ENCODE measurements at regions not wholly inside any gene's neighbourhood (a gene's known extent, or its start where the extent isn't known, plus 50 kb on each side); places are given as distances from the start of the nearest gene placed in this dataset.

DNA sequence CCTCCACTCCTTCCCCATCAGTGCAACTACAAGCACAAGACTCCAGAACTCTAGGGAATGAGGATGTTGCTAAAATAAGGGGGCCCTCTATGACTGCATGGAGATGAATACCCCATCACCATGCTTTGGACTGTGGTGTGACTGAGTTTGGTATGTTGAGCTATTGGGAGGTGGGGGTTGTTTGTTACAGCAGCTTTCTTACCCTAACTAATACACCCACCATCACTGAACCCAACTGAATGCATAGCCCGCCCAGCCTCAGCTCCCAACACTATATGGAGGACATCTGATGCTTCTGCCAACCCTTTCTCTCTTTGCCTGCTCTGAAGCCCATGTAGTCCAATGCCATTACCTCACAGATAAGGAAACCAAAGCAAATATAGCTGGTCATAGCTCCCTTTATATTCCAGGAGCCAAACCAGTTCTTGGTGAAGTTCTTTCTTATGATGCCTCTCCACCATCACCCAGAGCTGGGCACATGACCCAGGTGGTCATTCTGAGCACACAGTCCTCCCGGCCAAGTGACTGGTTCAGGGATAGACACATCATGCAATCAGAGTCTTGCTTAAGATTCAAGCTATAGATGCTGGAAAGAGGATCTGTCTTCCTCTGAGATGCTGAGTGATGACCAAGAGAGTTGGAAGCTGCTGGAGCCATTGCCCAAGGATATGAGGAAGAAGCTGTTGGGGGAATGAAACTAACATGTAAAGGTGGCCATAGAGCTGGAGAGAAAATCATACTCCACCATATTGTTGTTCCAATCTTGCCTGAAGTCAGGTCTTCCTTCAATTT lies 155.6 kb upstream of the HAAO start:
- DNase-seq, result no peak

DNA sequence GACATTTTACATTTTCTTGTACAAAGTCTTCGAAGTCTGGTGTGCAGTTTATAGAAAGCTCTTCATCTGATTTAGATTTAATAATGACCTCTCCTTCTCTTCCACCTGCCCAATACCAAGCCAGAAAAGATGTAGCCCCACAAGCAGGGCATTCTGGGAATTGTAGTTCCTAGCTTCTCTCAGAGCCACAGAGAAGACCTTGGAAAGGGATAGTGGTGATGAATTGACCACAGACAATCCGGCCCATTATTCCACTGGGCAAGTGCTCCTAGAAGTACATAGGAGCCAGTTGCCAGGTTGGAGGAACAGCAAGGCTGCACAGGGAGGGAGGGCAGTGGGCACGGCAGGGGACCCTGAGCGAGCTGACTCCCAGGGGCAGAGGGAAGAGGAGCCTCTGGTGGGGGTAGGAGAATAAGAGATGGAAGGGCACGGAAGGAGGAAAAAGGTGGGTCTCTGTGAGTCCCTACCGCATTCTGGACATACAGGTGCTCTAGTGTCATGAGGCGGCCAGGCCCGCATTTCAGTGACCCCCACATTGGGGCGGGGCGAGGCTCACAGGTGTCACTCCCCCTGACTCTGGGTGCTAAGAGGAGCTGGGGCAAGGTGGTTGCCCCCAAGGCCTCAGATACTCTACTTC lies 152.5 kb upstream of the HAAO start:
- DNase-seq, result no peak

- no peak for DNase-seq
These were observed 150.7 kb upstream of the HAAO start for GRCh38 chr2:42942990-42943493.

DNA sequence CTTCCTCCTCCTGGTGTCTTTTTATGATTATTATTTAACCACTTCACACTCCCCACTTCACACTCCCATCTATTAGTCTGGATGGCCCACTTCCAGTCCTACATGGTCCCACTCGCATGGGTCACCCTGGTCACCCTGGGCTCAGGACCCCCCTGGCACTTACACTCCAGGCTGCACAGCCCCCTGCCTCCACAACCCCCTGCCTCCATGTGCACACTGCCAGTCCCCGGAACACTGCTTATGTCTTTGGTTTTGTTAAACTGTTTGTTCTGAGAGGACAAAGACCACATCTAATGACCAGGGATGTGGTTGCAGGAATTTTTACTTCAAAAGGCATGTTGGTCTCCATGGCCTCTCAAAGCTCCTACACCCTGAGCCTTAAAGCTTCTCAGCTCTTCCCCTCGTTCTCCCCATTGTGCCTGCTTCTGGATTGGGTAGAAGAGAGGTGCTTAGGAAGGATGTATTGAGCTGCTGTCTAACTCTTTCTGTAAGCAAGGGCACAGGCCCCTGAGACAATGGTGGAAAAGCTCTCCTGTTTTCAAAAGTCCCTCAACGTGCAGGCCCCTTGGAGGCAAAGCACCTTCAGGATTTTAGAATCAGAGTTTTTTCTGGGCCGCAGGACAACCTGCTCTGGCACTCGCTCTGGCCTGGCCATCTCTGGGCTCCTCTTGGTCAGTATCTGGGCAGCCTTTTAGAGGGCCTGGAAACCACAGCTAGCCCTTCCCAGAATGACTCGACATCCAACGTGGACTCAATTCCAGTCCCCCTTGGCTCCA lies 150.0 kb upstream of the HAAO start:
- DNase-seq, result no peak

GRCh38 chr2:42941633-42942176 lies 149.3 kb upstream of the HAAO start:
- DNase-seq, result no peak

DNA sequence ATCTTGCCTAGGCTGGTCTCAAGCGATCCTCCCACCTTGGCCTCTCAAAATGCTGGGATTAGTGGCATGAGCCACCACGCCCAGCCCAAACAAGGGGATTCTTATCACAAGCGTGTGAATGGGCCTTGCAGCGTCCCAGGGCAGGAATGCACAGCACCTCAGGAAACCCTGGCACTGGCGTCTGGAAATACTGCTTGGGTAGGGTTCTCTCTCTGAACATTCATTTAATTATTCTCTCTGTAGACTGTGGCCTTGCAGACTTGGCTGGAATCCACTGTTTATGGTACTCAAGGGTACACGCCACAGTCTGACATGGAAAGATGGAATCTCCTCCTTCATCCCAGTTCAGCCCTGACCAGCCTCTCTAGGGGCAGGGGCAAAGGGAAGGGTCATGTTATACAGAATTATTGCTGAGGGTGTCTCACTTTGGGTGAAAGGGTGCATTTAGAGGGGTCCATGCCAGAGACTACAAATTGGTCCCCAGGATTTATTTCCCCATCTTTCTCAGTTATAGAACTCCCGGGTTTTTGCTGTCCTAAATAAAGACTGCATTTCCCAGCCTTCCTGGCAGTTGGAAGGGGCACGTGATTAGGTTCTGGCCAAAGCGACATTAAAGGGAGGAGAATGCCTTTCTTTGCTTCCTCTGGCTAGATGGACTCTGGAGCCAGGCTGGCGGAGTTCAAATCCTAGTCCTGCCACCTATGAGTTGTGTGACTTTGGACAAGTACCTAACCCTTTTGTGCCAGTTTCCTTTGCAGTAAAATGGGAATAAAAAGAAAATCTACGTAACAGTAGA lies 147.2 kb upstream of the HAAO start:
- no peak for DNase-seq

DNA sequence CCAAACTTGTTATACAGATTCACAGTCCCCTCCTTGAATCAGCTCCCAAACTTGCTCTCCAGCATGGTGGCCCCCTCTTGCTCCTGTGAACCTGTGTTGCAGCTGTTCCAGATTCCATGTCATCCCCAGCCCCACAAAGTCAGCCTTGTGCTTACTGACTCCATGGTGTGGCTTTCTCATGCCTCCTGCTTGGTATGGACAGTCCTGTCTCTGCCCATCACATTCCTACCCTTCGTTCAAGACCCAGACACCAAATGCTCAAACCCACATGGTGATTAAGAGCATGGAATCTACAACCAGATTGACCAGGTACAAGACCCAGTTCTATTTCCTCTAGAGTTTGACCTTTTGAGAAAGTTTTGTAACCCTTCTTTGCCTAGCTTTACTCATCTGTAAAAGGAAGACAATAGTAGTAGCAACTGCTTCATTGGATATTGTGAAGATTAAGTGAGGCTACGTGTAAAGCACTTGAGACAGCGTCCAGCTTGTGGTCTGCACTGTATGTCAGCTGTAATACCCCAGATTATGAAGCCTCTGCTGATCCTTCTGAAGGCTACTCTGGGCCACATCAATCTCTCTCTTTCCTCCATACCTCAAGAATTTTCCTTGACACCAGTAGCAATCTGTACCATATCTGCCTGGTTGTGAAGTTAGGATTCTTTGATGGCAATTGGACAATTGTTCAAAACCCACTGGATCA lies 146.4 kb upstream of the HAAO start:
- DNase-seq, result no peak

- no peak for DNase-seq
These were observed 144.9 kb upstream of the HAAO start for GRCh38 chr2:42937171-42937875.

DNA sequence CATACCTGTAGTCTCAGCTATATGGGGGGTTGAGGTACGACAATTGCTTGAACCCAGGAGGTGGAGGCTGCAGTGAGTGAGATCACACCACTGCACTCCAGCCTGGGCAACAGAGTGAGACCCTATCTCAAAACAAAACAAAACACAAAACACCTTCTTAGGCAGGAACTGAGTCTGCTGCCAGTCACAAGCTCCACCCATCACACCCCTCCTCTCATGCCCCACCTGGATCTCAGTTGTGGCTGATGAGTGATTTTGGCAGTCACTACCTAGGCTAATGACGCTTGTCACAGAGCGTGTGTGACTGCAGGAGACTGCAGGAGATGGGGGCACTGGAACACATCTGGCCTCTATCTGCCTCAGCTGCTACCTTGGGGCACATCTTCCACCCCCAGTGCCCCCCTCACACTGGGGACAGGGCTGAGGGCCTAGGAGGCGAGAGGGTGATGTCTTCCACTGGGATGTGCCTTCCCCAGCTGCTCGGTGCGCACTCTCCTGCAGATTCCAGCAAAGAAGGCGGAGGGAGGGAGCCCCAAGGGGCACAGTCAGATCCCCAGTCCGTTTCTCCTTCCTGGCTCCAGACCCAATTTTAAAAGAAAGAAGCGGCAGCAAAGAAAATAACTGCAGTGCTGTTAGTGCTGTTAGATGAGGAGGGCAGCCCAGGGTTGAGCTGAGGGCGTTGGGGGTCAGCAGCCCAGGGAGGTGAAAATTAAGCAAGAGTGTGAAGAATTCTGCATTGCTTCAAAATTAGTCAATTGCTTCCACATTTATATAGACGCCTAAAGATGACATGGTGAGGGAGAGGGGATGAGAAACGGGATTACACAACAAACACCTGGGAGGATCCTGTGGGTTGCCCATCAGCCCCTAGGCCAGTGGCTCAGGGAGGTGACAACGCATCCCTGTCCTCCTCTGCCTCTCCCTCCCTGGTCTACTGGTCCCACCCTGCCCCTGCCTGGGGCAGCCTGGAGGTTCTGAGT lies 143.6 kb upstream of the HAAO start:
- no peak for DNase-seq

DNA sequence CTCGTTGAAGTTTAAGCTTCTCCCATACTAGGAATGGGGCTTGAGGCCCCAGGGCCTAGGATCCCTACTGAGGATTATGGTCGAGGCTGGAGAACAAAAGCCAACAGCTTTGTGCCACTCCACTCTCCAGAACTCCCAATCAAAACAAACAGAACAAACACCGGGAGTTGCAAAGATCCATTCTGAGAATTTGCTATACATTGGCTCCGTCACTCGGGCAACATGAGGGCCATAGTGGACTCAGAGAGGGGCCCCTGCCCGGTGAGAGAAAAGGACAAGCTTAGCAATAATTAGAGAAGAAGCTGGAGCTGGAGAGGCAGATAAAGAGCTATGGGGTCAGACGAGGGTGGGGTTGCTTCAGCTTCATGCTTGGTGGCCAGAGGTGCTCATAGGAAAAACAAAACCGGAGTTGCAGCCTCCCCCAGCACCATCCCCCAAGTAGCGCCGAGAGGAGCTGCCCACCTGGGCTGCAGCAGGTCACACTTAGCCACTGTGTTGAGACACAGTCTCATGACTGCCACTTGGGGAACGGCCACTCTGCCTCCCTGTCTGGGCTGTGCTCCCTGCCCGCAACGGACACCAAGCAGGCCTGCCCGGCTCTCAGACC lies 142.3 kb upstream of the HAAO start:
- no peak for DNase-seq

DNA sequence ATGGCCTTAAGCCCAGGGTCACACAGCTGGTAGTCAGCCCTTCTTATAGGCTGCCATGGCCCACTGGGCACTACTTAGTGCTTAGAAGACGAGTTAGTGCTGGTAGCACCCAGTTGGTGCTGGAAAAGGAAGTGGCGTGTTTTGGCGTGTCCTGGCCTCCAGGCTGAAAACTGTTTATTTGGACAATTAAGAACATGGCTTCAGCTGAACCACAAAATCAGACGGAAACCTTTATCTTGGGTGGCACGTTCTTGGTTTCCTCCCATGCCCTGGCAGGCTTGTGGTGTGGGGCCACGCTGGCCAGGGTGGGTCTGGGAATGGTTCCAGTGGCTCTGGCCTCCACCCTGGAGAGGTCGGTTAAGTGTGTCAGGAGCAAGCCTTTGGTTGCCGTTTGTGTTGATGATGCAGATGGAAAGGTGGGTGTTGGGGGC lies 141.5 kb upstream of the HAAO start:
- no peak for DNase-seq

DNA sequence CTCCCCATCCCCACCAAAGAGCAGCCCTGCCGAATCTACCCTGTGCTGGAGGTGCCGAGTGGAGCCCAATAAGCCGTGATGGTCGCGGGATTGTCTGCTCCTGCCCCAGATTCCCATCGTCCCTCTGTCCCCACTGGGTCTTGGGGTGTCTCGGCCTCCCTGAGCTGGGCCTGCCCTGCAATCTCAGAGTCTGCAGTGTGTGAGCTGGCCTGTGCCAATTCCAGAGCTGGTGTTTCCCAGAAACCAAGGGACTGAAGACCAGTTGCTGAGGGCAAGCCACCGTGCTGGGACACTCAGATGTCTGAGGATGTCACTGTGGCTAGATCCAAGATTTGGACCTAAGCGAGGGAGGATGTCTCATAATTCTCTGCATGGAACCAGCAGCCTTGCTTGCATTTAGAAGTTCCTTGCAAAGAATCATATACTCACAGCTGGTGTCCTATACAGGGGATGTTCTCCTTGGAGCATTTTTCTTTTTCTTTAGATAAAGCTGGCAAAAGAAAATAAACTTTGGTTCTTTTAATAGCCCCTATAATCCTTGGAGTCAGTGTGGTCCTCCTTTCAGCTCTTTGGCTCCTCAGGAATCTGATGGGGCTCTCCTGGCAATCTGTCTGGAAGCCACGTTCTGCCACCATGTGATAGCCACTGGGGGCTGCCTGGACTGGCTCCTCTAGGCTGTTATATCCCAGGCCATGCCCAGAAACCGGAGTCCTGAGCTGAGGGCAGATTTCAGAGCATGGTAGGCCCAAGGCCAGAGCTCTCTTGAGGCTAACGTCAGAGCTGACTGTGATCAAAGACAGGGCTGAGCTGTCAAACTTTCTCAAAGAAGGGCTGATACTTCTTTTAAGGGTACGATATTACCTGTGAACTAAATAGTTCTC lies 140.1 kb upstream of the HAAO start:
- DNase-seq, result no peak

- DNase-seq, result no peak
These were observed 139.4 kb upstream of the HAAO start for GRCh38 chr2:42931818-42932195.

DNA sequence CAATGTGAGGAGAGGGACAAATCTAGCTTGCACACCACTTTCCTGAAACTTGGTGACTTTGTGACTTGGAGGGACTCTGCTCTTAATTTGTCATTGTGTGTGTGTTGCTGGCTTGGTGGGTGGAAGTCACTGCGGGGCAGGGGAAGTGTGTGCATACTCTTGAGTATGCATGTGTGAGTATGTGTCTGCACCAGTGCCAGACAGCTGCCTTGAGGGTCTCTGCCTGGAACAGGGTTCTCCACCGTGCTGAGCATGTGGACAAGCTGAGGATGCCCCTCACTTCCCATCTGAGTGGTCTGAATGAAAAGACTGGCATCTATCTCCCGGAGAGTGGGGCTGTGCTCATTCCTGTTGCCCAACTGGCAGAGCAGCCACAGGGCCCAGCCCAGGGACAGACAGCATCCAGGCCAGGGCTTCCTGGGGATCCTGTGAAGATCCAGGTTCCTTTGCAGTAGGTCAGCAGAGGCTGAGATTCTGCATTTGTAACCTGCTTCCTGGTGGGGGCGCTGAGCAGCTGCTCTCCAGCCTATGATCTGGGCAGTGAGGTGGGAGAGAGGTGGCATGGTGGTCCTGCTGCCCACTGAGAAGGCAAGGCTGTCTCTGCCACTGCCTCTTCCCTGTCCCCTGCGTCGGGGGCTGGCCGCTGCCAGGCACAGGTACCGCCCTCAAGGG lies 138.9 kb upstream of the HAAO start:
- no peak for DNase-seq

DNA sequence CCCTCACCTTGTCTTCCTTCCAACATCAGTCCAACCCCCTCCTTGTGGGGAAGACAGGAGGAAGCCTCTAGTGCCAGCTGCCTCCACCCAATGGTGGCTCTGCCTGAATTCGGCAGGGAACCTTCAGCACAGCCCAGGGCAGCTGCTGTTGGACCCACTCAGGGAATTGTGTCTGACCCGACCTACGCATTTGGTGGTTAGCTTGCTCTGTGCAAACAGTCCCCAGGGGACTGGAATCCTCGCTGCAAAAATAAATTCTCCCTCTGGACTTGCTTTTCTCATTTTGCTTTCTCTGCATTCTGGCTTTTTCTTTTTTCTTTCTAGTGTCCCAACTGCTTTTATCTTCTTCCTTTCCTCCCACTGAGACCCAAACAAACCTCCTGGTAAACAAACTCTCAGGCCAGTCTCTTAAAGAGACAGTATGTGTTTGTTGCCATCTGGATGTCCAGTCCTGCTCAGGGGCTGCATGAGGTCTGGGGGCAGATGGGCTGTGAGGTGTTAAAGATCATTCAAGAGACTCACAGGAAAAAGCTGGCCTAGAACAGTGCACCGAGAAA lies 137.7 kb upstream of the HAAO start:
- no peak for DNase-seq

DNA sequence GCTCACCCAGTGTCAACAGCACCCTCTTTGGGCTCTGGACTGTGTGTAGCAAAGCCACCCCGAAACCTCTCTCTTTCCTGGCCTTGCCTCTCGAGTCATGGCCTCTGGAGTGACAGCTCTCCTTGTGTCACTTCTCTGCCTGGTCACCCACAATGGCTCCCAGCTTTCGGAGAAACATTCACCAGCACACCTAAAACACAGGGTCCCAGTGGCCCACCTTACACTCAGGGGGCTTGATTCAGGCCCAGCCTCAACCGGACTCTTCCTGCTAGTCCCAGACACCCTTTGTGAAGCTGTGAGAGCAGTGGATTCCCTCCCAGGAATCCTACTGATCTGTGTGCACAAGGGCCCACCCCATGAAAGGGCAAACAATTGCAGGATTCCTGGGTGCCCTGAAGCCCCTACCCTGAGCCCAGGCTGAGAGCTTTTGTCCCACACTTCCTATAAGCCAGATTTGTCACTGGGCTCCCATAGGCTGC lies 137.2 kb upstream of the HAAO start:
- DNase-seq, result no peak
